SU-DHL-6 (cell line): ENCODE measurements at regions not wholly inside any gene's neighbourhood (a gene's known extent, or its start where the extent isn't known, plus 50 kb on each side); places are given as distances from the start of the nearest gene placed in this dataset.

Experiments used
- H2AFZ ChIP-seq: fragments of 200-600 bp; sonication (generic); 2 replicates; pipeline ENCODE4 v1.6.1; 2014; ENCODE audit warnings: low read depth, mild to moderate bottlenecking, moderate library complexity, mixed read lengths, antibody characterized with exemption, low read length; ENCODE audit not compliant: severe bottlenecking
- H3F3A ChIP-seq: fragments of 200-600 bp; shearing (Covaris generic); 2 replicates; pipeline ENCODE4 v1.6.0; 2016; ENCODE audit warnings: antibody characterized with exemption, mild to moderate bottlenecking; ENCODE audit not compliant: insufficient read depth
- H3K27ac ChIP-seq: fragments of 200-600 bp; sonication (generic); 2 replicates; pipeline ENCODE4 v1.5.1; 2016; ENCODE audit warnings: low read depth, mild to moderate bottlenecking, low read length, moderate library complexity, mixed read lengths
- H3K27me3 ChIP-seq: fragments of 200-600 bp; sonication (generic), shearing (Covaris generic); 2 replicates; pipeline ENCODE4 v1.6.0; 2014; ENCODE audit warnings: mild to moderate bottlenecking, low read length
- H3K36me3 ChIP-seq: fragments of 200-600 bp; sonication (generic); 2 replicates; pipeline ENCODE4 v1.6.1; 2014; ENCODE audit warnings: mild to moderate bottlenecking, low read length, mixed read lengths
- H3K4me2 ChIP-seq: fragments of 300-600, 200-600 bp; shearing (Covaris generic), sonication (generic); 2 replicates; pipeline ENCODE4 v1.6.0; 2014; ENCODE audit warnings: low read length, low read depth, mild to moderate bottlenecking; ENCODE audit not compliant: poor library complexity, severe bottlenecking
- H3K4me3 ChIP-seq: fragments of 200-600 bp; sonication (generic); 2 replicates; pipeline ENCODE4 v1.5.1; 2014; ENCODE audit warnings: antibody characterized with exemption, low read length, mild to moderate bottlenecking, mixed read lengths; ENCODE audit not compliant: insufficient read depth, poor library complexity, severe bottlenecking
- H3K79me2 ChIP-seq: fragments of 200-600 bp; sonication (generic); 2 replicates; pipeline ENCODE4 v1.6.1; 2014; ENCODE audit warnings: mild to moderate bottlenecking, low read length, moderate library complexity; ENCODE audit not compliant: insufficient read depth
- H3K9ac ChIP-seq: fragments of 200-600 bp; sonication (generic); 2 replicates; pipeline ENCODE4 v1.7.0; 2014; ENCODE audit warnings: mild to moderate bottlenecking, low read length
- H3K9me2 ChIP-seq: fragments of 200-600 bp; sonication (generic); replicated peaks from 2 replicates; pipeline ENCODE4 v1.6.1; 2014; ENCODE audit warnings: low read length; ENCODE audit not compliant: insufficient read depth
- H3K9me3 ChIP-seq: fragments of 200-600 bp; sonication (generic); 2 replicates; pipeline ENCODE4 v1.6.1; 2014; ENCODE audit warnings: low read length, mixed read lengths; ENCODE audit not compliant: insufficient read depth
- H4K20me1 ChIP-seq: fragments of 200-600 bp; sonication (generic); 2 replicates; pipeline ENCODE4 v1.6.1; 2014; ENCODE audit warnings: low read depth, mild to moderate bottlenecking, antibody characterized with exemption, low read length, moderate library complexity, mixed read lengths
- EZH2phosphoT487 ChIP-seq: fragments of 200-600 bp; sonication (generic), shearing (Covaris generic); conservative IDR thresholded peaks from 2 replicates; pipeline ENCODE4 v1.6.1; 2018; ENCODE audit warnings: mild to moderate bottlenecking, antibody characterized with exemption, low read length, moderate library complexity, mixed read lengths
- TF ChIP-seq, protein P1 (sequence below): fragments of 200-600 bp; sonication (generic); IDR thresholded peaks from one replicate; pipeline ENCODE4 v1.5.1; 2017; ENCODE audit warnings: antibody characterized with exemption, mild to moderate bottlenecking, low read length, moderate library complexity; ENCODE audit not compliant: insufficient read depth, poor library complexity, severe bottlenecking

DNA sequence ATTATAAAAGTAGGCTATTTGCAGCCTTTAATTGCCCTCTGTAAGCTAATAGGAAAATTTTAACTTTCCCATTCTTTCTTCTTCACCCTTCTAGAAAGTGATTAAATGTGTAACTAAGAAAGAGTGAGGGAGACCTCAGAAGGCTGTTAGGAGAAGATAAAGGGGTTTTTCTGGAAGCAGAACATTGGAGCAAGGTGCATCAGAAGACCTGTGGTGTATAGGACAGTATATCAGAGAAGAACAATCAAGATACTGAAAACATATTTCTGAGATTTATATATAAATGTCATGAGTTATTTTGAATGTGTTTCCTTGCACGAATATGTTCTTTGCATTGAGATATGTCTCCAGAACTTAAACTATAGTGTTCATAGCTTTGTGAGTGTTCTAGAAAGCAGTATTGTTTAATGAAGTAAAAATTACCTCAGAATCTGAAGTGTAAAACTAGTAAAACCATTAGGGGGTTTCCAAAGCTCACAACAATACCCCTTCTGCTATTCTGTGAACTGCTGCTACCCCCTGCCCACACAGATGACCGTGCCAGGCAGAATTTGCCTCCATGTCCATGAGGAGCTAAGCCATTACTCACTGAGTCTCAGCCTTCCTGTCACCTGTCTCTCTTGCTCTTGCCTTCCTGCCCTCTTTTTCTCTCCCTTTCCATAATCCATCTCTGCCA, 537.9 kb downstream of the EPHA4 start:
- Histone ChIP-seq H3K9me3 (no peaks in the 10 kb centered on the region), H3K27me3 (no peaks in the 10 kb centered on the region), H3K9ac (no peak overlapping the region), H3K79me2 (no peaks in the 10 kb centered on the region), H3F3A (no peaks in the 10 kb centered on the region), H3K36me3 (no peaks in the 10 kb centered on the region), H3K4me3 (no peak overlapping the region), H4K20me1 (no peaks in the 10 kb centered on the region), H2AFZ (no peak overlapping the region), H3K27ac (no peak overlapping the region), H3K4me2 (no peak overlapping the region), H3K9me2 (no peaks in the 10 kb centered on the region; the same call in 1 of the 2 replicates)
- TF ChIP-seq EZH2phosphoT487: no peak
- TF ChIP-seq, protein P1, sequence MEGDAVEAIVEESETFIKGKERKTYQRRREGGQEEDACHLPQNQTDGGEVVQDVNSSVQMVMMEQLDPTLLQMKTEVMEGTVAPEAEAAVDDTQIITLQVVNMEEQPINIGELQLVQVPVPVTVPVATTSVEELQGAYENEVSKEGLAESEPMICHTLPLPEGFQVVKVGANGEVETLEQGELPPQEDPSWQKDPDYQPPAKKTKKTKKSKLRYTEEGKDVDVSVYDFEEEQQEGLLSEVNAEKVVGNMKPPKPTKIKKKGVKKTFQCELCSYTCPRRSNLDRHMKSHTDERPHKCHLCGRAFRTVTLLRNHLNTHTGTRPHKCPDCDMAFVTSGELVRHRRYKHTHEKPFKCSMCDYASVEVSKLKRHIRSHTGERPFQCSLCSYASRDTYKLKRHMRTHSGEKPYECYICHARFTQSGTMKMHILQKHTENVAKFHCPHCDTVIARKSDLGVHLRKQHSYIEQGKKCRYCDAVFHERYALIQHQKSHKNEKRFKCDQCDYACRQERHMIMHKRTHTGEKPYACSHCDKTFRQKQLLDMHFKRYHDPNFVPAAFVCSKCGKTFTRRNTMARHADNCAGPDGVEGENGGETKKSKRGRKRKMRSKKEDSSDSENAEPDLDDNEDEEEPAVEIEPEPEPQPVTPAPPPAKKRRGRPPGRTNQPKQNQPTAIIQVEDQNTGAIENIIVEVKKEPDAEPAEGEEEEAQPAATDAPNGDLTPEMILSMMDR: no peak

DNA sequence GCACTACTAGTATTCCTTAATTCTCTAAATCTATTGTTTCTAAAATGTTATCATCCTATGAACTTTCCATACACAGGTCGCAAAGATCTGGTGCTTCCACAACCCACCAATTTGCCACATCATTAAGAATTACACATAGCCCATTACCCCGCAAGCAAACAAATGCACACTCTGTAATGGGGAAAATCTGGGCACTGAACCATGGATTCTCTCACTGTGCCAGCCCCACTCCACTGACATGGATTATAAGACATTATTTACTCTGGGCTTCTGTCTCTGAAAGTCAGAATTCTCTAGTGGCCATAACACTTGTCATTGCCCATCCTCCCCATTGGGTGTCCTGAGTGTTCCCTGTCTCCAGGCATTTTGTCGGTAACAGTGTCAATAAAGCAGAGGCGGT, 537.1 kb downstream of the EPHA4 start:
- H3K9me2 ChIP-seq: no peaks in the 10 kb centered on the region; the same call in 1 of the 2 replicates
- H3K4me3 ChIP-seq: no peak overlapping the region
- H3K27me3 ChIP-seq: no peaks in the 10 kb centered on the region
- no peaks in the 10 kb centered on the region for H3K79me2 ChIP-seq
- no peak overlapping the region for H3K4me2 ChIP-seq
- H3K9ac ChIP-seq: no peak overlapping the region
- no peaks in the 10 kb centered on the region for H3K9me3 ChIP-seq
- H2AFZ ChIP-seq: no peak overlapping the region
- no peaks in the 10 kb centered on the region for H4K20me1 ChIP-seq
- H3K36me3 ChIP-seq: no peaks in the 10 kb centered on the region
- no peak overlapping the region for H3K27ac ChIP-seq
- H3F3A ChIP-seq: no peaks in the 10 kb centered on the region
- TF ChIP-seq EZH2phosphoT487: no peak

DNA sequence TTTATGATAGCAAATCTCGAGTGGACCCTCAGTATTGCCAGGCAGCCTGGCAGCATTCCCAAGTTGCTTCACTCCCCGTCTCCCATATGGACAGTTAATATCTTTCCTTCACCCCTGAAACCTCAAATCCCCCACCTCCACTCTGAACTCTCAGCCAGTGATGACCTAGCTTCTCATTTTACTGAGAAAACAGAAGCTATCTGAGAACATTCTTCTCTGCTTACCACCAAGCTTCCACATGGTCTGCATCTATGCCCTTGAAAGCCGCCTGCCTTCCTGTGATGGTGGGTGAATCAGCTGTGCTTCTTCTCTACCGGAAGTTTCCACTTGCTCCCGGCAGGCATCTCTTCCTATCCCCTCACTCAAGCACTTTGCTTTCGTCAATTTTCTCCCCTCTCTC, 529.2 kb downstream of the EPHA4 start:
- TF ChIP-seq, protein P1: no peak
- no peak for TF ChIP-seq EZH2phosphoT487
- Histone ChIP-seq H2AFZ (no peak overlapping the region), H3K27me3 (no peaks in the 10 kb centered on the region), H3K4me2 (no peak overlapping the region), H3K36me3 (no peaks in the 10 kb centered on the region), H3K9me2 (no peaks in the 10 kb centered on the region), H3K79me2 (no peaks in the 10 kb centered on the region), H3K4me3 (no peak overlapping the region), H4K20me1 (no peaks in the 10 kb centered on the region), H3K9me3 (no peaks in the 10 kb centered on the region), H3K27ac (no peak overlapping the region), H3K9ac (no peak overlapping the region), H3F3A (no peaks in the 10 kb centered on the region)

DNA sequence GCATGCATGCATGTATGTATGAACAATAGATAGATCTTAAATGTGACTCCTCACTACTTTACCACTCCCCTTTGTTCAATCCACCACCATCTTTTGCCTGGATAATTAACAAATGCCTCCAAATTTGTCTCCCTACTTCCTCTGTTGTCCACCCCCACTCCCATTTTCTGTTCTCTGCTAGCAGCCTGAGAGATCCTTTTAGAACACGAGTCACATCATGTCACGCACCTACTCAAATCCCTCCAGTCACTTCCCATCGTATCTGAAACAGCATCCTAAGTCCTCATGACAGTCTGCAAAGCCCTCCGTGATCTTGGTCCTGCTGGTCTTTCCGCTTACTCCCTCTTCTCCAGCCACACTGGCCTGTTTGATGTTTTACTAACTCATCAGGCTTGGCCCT, 527.3 kb downstream of the EPHA4 start:
- no peak overlapping the region for H3K4me2 ChIP-seq
- H2AFZ ChIP-seq: no peak overlapping the region
- no peaks in the 10 kb centered on the region for H3K36me3 ChIP-seq
- no peaks in the 10 kb centered on the region for H4K20me1 ChIP-seq
- H3K9me3 ChIP-seq: no peaks in the 10 kb centered on the region
- H3K79me2 ChIP-seq: no peaks in the 10 kb centered on the region
- no peak overlapping the region for H3K27ac ChIP-seq
- H3K27me3 ChIP-seq: no peaks in the 10 kb centered on the region
- no peak overlapping the region for H3K9ac ChIP-seq
- TF ChIP-seq EZH2phosphoT487: no peak
- TF ChIP-seq, protein P1: no peak
- no peaks in the 10 kb centered on the region for H3F3A ChIP-seq
- no peaks in the 10 kb centered on the region for H3K9me2 ChIP-seq
- no peak overlapping the region for H3K4me3 ChIP-seq
